GM23338 (cell line): ENCODE measurements at regions not wholly inside any gene's neighbourhood (a gene's known extent, or its start where the extent isn't known, plus 50 kb on each side); places are given as distances from the start of the nearest gene placed in this dataset.

Experiments used
- ATAC-seq: fragments of 200-7000 bp; cut with Tn5 transposase; 3 replicates; pipeline ENCODE4 v1.9.1; 2020
- DNase-seq: peaks from one replicate; pipeline ENCODE4 v3.0.0-alpha.2; 2015; ENCODE audit warnings: low spot score
- H2AFZ ChIP-seq: fragments of 200-600 bp; sonication (generic); 2 replicates; pipeline ENCODE4 v1.8.0; 2016; ENCODE audit warnings: antibody characterized with exemption, mild to moderate bottlenecking, moderate library complexity
- H3F3A ChIP-seq: fragments of 200-600 bp; sonication (generic); replicated peaks from 2 replicates; pipeline ENCODE4 v1.8.0; 2017; ENCODE audit warnings: antibody characterized with exemption, mixed run types, low read depth
- H3K27ac ChIP-seq: fragments of 200-600 bp; sonication (generic); 2 replicates; pipeline ENCODE4 v1.6.1; 2016; ENCODE audit warnings: low read depth
- H3K27me3 ChIP-seq: fragments of 200-600 bp; sonication (generic); 2 replicates; pipeline ENCODE4 v1.8.0; 2016; ENCODE audit warnings: mild to moderate bottlenecking, mixed run types, moderate library complexity; ENCODE audit not compliant: insufficient read depth
- H3K36me3 ChIP-seq: fragments of 200-600 bp; sonication (generic); 2 replicates; pipeline ENCODE4 v1.8.0; 2016; ENCODE audit warnings: mild to moderate bottlenecking; ENCODE audit not compliant: insufficient read depth
- H3K4me1 ChIP-seq: fragments of 200-600 bp; sonication (generic); 2 replicates; pipeline ENCODE4 v1.8.0; 2016; ENCODE audit warnings: mild to moderate bottlenecking, moderate library complexity; ENCODE audit not compliant: insufficient read depth
- H3K4me2 ChIP-seq: fragments of 200-600 bp; sonication (generic); 2 replicates; pipeline ENCODE4 v1.7.1; 2017; ENCODE audit warnings: mixed run types
- H3K4me3 ChIP-seq: fragments of 200-600 bp; sonication (generic); 2 replicates; pipeline ENCODE4 v1.6.1; 2016; ENCODE audit warnings: mixed run types
- H3K79me2 ChIP-seq: fragments of 200-600 bp; sonication (generic); replicated peaks from 2 replicates; pipeline ENCODE4 v1.8.0; 2017; ENCODE audit warnings: mild to moderate bottlenecking; ENCODE audit not compliant: insufficient read depth
- H3K9me2 ChIP-seq: fragments of 200-600 bp; sonication (generic); 2 replicates; pipeline ENCODE4 v1.8.0; 2017; ENCODE audit not compliant: insufficient read depth
- H4K20me1 ChIP-seq: fragments of 200-600 bp; sonication (generic); replicated peaks from 2 replicates; pipeline ENCODE4 v1.8.0; 2017; ENCODE audit warnings: mild to moderate bottlenecking; ENCODE audit not compliant: insufficient read depth
- H3K27ac Mint-ChIP-seq: 2 replicates; pipeline ENCODE4 v1.8.0; 2020; ENCODE audit warnings: inconsistent platforms, mild to moderate bottlenecking, moderate library complexity, mixed read lengths
- H3K27me3 Mint-ChIP-seq: 3 replicates; pipeline ENCODE4 v1.8.0; 2022; ENCODE audit warnings: low read depth, mild to moderate bottlenecking, moderate library complexity, mixed read lengths, inconsistent platforms; ENCODE audit not compliant: insufficient read depth, poor library complexity
- H3K36me3 Mint-ChIP-seq: 3 replicates; pipeline ENCODE4 v1.8.0; 2021; ENCODE audit warnings: low read depth, mild to moderate bottlenecking, inconsistent platforms, moderate library complexity, mixed read lengths
- H3K4me1 Mint-ChIP-seq: 3 replicates; pipeline ENCODE4 v1.8.0; 2020; ENCODE audit warnings: mild to moderate bottlenecking, inconsistent platforms, mixed read lengths
- H3K4me3 Mint-ChIP-seq: 3 replicates; pipeline ENCODE4 v1.8.0; 2021; ENCODE audit warnings: moderate library complexity, mild to moderate bottlenecking, inconsistent platforms, mixed read lengths
- H3K9me3 Mint-ChIP-seq: 3 replicates; pipeline ENCODE4 v1.8.0; 2020; ENCODE audit warnings: moderate library complexity, mild to moderate bottlenecking, inconsistent platforms, mixed read lengths
- CTCF ChIP-seq, 2 experiments: fragments of 200-600 bp in 1 of 2; sonication (generic) in 1 of 2; conservative IDR thresholded peaks; 2 replicates each; pipeline versions ENCODE4 v1.5.1 to v1.6.1; 2016 to 2017; ENCODE audit warnings: antibody characterized with exemption in 2 of 2, low read depth in 2 of 2, mild to moderate bottlenecking in 2 of 2, moderate library complexity in 1 of 2
- EZH2 ChIP-seq: fragments of 200-600 bp; sonication (generic); IDR thresholded peaks from one replicate; pipeline ENCODE4 v1.8.0; 2017; ENCODE audit warnings: antibody characterized with exemption, mild to moderate bottlenecking, low read depth; ENCODE audit not compliant: unreplicated experiment
- EZH2phosphoT487 ChIP-seq: fragments of 200-600 bp; sonication (generic); IDR thresholded peaks from one replicate; pipeline ENCODE4 v1.8.1; 2018; ENCODE audit warnings: antibody characterized with exemption; ENCODE audit not compliant: unreplicated experiment
- JUNB ChIP-seq: IDR thresholded peaks from one replicate; pipeline ENCODE4 v1.6.1; 2016; ENCODE audit warnings: antibody characterized with exemption; ENCODE audit not compliant: unreplicated experiment
- NANOG ChIP-seq: IDR thresholded peaks from 2 replicates; pipeline ENCODE4 v1.6.1; 2016; ENCODE audit warnings: antibody characterized with exemption, borderline replicate concordance
- POLR2AphosphoS5 ChIP-seq: IDR thresholded peaks from 2 replicates; pipeline ENCODE4 v1.6.1; 2016; ENCODE audit warnings: antibody characterized with exemption, low read depth
- REST ChIP-seq: IDR thresholded peaks from one replicate; pipeline ENCODE4 v1.6.1; 2018; ENCODE audit warnings: antibody characterized with exemption; ENCODE audit not compliant: unreplicated experiment
- STAT1 ChIP-seq: IDR thresholded peaks from one replicate; pipeline ENCODE4 v1.6.1; 2016; ENCODE audit warnings: antibody characterized with exemption; ENCODE audit not compliant: unreplicated experiment
- ZNF114 ChIP-seq: fragments of 250-450 bp; sonication (Bioruptor Pico); IDR thresholded peaks from 2 replicates; pipeline ENCODE4 v1.5.0; 2020; ENCODE audit warnings: mild to moderate bottlenecking, moderate library complexity
- ZNF331 ChIP-seq: fragments of 250-450 bp; sonication (Bioruptor Pico); IDR thresholded peaks from 2 replicates; pipeline ENCODE4 v1.5.0; 2020; ENCODE audit warnings: low read depth, mild to moderate bottlenecking, moderate library complexity
- ZNF462 ChIP-seq: fragments of 250-450 bp; sonication (Bioruptor Pico); IDR thresholded peaks from 2 replicates; pipeline ENCODE4 v1.5.0; 2020; ENCODE audit warnings: mild to moderate bottlenecking, moderate library complexity

- peak overlapping the region; percentile 90 for H3K27ac Mint-ChIP-seq
- Histone ChIP-seq H3F3A (no peaks in the 10 kb centered on the region), H3K27me3 (peaks cover 30% of the 10 kb centered on the region), H3K36me3 (no peaks in the 10 kb centered on the region), H2AFZ (no peak overlapping the region), H3K4me3 (no peak overlapping the region), H4K20me1 (no peaks in the 10 kb centered on the region), H3K9me2 (no peaks in the 10 kb centered on the region), H3K4me1 (peaks cover 33% of the 10 kb centered on the region), H3K27ac (peak overlapping the region; percentile 70), H3K79me2 (no peaks in the 10 kb centered on the region), H3K4me2 (peak overlapping the region; percentile 24)
- TF ChIP-seq JUNB (no peak), NANOG (0 out of 2 replicates have a peak, but pooled peaks have one; percentile 11)
- no peaks in the 10 kb centered on the region for H3K36me3 Mint-ChIP-seq
- ATAC-seq: peak; percentile 21; the same call in 2 of the 3 replicates
- DNase-seq: peak; percentile 64
- H3K4me1 Mint-ChIP-seq: peaks cover 50% of the 10 kb centered on the region
- H3K27me3 Mint-ChIP-seq: peaks cover 12% of the 10 kb centered on the region
- H3K4me3 Mint-ChIP-seq: peak overlapping the region; percentile 13; the same call in 1 of the 3 replicates
- no peaks in the 10 kb centered on the region for H3K9me3 Mint-ChIP-seq
These were observed 157.4 kb downstream of the SIPA1L2 start for GRCh38 chr1:232472485-232473041.

GRCh38 chr1:232471250-232471649 is 158.7 kb downstream of the SIPA1L2 start:
- H2AFZ ChIP-seq: no peak overlapping the region
- ATAC-seq: no peak
- H3K36me3 ChIP-seq: no peaks in the 10 kb centered on the region
- no peaks in the 10 kb centered on the region for H3K9me2 ChIP-seq
- no peak overlapping the region for H3K4me3 Mint-ChIP-seq
- H3F3A ChIP-seq: no peaks in the 10 kb centered on the region
- no peaks in the 10 kb centered on the region for H3K79me2 ChIP-seq
- H3K4me2 ChIP-seq: no peak overlapping the region
- TF ChIP-seq EZH2phosphoT487: no peak
- no peak for TF ChIP-seq CTCF (conservative IDR thresholded peaks at IDR 0.05; ENCODE audit: low read depth in 2 of 2)
- TF ChIP-seq ZNF462 (CRISPR knock-in tag): no peak
- no peak for TF ChIP-seq ZNF114
- no peak for TF ChIP-seq NANOG
- no peak for TF ChIP-seq REST
- TF ChIP-seq ZNF331 (CRISPR knock-in tag): no peak
- TF ChIP-seq POLR2AphosphoS5: no peak
- TF ChIP-seq STAT1: no peak
- TF ChIP-seq EZH2: no peak
- TF ChIP-seq JUNB: no peak
- H3K27ac Mint-ChIP-seq: no peak overlapping the region
- H3K9me3 Mint-ChIP-seq: no peaks in the 10 kb centered on the region
- no peak for DNase-seq
- H3K4me1 Mint-ChIP-seq: peaks cover 47% of the 10 kb centered on the region
- H3K27me3 ChIP-seq: peaks cover 43% of the 10 kb centered on the region
- H3K27ac ChIP-seq: no peak overlapping the region
- H4K20me1 ChIP-seq: no peaks in the 10 kb centered on the region
- H3K36me3 Mint-ChIP-seq: no peaks in the 10 kb centered on the region
- no peak overlapping the region for H3K4me3 ChIP-seq
- H3K4me1 ChIP-seq: peaks cover 33% of the 10 kb centered on the region
- H3K27me3 Mint-ChIP-seq: peaks cover 12% of the 10 kb centered on the region
